DND-41 (cell line): ENCODE measurements at regions not wholly inside any gene's neighbourhood (a gene's known extent, or its start where the extent isn't known, plus 50 kb on each side); places are given as distances from the start of the nearest gene placed in this dataset.

ENCODE experiments used
- ATAC-seq: fragments of 200-7000 bp; cut with Tn5 transposase; 3 replicates; pipeline ENCODE4 v1.9.1; 2021; ENCODE audit warnings: low read depth; ENCODE audit not compliant: insufficient read depth
- DNase-seq: peaks from one replicate; pipeline ENCODE4 v3.0.0-alpha.2; 2020
- H2AFZ ChIP-seq: 2 replicates; pipeline ENCODE4 v1.6.0; 2012; ENCODE audit warnings: low read depth, low read length
- H3K27ac ChIP-seq: 2 replicates; pipeline ENCODE4 v1.5.1; 2012; ENCODE audit warnings: low read length, inconsistent platforms
- H3K27me3 ChIP-seq: fragments of 200-600 bp; sonication (generic); 2 replicates; pipeline ENCODE4 v1.6.0; 2012; ENCODE audit warnings: low read length, mild to moderate bottlenecking, inconsistent platforms; ENCODE audit not compliant: insufficient read depth, poor library complexity
- H3K36me3 ChIP-seq: 2 replicates; pipeline ENCODE4 v1.5.1; 2012; ENCODE audit warnings: low read length, inconsistent platforms; ENCODE audit not compliant: insufficient read depth
- H3K4me1 ChIP-seq: 2 replicates; pipeline ENCODE4 v1.5.1; 2012; ENCODE audit warnings: mild to moderate bottlenecking, low read length; ENCODE audit not compliant: insufficient read depth
- H3K4me2 ChIP-seq: 2 replicates; pipeline ENCODE4 v1.6.0; 2012; ENCODE audit warnings: mild to moderate bottlenecking, moderate library complexity, low read length, inconsistent platforms; ENCODE audit not compliant: insufficient read depth
- H3K4me3 ChIP-seq, 2 experiments: fragments of 200-600 bp in 1 of 2; shearing (Covaris generic) in 1 of 2; 2 replicates each; pipeline ENCODE4 v1.5.1; 2012 to 2016; ENCODE audit warnings: inconsistent platforms in 2 of 2, low read length in 2 of 2, mild to moderate bottlenecking in 2 of 2, low read depth in 1 of 2, moderate library complexity in 1 of 2
- H3K79me2 ChIP-seq: 2 replicates; pipeline ENCODE4 v1.6.0; 2012; ENCODE audit warnings: low read length, inconsistent platforms; ENCODE audit not compliant: insufficient read depth
- H3K9ac ChIP-seq: 2 replicates; pipeline ENCODE4 v1.6.0; 2012; ENCODE audit warnings: low read depth, mild to moderate bottlenecking, inconsistent platforms, low read length, moderate library complexity
- H3K9me3 ChIP-seq: 2 replicates; pipeline ENCODE4 v1.5.1; 2012; ENCODE audit warnings: low read length, moderate library complexity, mild to moderate bottlenecking, inconsistent platforms; ENCODE audit not compliant: insufficient read depth, severe bottlenecking
- H4K20me1 ChIP-seq: 2 replicates; pipeline ENCODE4 v1.6.0; 2012; ENCODE audit warnings: low read length; ENCODE audit not compliant: insufficient read depth
- EZH2 ChIP-seq: IDR thresholded peaks from 3 replicates; pipeline ENCODE4 v1.6.1; 2012; ENCODE audit warnings: borderline replicate concordance, low read depth, mild to moderate bottlenecking, moderate library complexity, low read length, inconsistent platforms; ENCODE audit not compliant: severe bottlenecking
- TF ChIP-seq, protein P1 (sequence below): IDR thresholded peaks from 2 replicates; pipeline ENCODE4 v1.5.1; 2012; ENCODE audit warnings: borderline replicate concordance, low read length, moderate library complexity, mild to moderate bottlenecking; ENCODE audit not compliant: poor library complexity, severe bottlenecking; ENCODE audit errors: extremely low read depth

DNA sequence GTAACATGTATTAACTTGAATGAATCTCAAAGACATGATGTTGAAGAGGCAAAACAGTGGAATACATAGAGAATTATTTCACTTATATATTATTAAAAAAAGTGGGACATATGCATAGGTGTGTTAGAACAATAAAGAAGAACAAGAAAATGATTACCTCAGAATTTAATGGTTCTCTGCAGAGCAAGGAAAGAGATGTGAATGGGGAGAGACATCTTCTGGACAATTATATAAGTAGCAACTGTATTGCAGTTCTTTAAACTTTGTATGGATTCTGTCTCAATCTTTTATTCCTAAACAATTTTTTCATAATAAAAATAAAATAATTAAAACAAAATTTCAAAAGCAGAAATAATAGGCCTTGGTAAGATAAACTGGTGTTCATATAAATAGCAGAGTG is 674.9 kb upstream of the ADGRL4 start:
- ATAC-seq = no peak

DNA sequence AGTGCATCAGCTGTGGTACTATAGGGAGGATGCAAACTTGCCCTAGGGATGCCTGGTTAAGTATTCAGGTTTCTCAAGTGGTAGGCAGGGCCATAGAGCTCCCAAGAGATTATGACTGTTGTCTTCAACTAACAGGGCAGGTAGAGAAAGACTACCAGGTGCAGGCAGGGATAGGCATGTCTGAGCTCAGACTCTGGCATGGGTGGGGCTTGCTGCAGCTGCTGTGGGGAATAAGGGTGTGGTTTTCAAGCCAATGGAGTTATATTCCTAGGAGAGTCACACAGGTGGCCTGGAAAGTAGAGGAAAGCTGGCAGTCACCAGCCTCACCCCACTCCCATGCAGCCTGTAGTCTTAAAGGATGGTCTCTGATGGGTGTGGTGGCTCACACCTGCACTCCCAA is 673.4 kb upstream of the ADGRL4 start:
- DNase-seq = no peak
- Histone ChIP-seq H3K27me3 (no peaks in the 10 kb centered on the region), H3K79me2 (no peaks in the 10 kb centered on the region), H3K4me3 (no peak overlapping the region), H4K20me1 (no peaks in the 10 kb centered on the region), H3K36me3 (no peaks in the 10 kb centered on the region), H3K4me2 (no peak overlapping the region), H2AFZ (no peak overlapping the region), H3K9ac (no peak overlapping the region), H3K9me3 (no peaks in the 10 kb centered on the region), H3K4me1 (no peaks in the 10 kb centered on the region), H3K27ac (no peak overlapping the region)
- ATAC-seq = no peak
- no peak for TF ChIP-seq EZH2
- TF ChIP-seq, protein P1, sequence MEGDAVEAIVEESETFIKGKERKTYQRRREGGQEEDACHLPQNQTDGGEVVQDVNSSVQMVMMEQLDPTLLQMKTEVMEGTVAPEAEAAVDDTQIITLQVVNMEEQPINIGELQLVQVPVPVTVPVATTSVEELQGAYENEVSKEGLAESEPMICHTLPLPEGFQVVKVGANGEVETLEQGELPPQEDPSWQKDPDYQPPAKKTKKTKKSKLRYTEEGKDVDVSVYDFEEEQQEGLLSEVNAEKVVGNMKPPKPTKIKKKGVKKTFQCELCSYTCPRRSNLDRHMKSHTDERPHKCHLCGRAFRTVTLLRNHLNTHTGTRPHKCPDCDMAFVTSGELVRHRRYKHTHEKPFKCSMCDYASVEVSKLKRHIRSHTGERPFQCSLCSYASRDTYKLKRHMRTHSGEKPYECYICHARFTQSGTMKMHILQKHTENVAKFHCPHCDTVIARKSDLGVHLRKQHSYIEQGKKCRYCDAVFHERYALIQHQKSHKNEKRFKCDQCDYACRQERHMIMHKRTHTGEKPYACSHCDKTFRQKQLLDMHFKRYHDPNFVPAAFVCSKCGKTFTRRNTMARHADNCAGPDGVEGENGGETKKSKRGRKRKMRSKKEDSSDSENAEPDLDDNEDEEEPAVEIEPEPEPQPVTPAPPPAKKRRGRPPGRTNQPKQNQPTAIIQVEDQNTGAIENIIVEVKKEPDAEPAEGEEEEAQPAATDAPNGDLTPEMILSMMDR = no peak

More for the DNA sequence above, 674.9 kb upstream of the ADGRL4 start:
- no peak overlapping the region for H2AFZ ChIP-seq
- no peaks in the 10 kb centered on the region for H3K9me3 ChIP-seq
- no peaks in the 10 kb centered on the region for H4K20me1 ChIP-seq
- H3K4me1 ChIP-seq = no peaks in the 10 kb centered on the region
- no peaks in the 10 kb centered on the region for H3K36me3 ChIP-seq
- no peak for TF ChIP-seq EZH2
- TF ChIP-seq, protein P1 = no peak
- no peak overlapping the region for H3K27ac ChIP-seq
- DNase-seq = no peak
- no peak overlapping the region for H3K4me2 ChIP-seq
- no peaks in the 10 kb centered on the region for H3K79me2 ChIP-seq
- no peak overlapping the region for H3K4me3 ChIP-seq
- H3K27me3 ChIP-seq = no peaks in the 10 kb centered on the region
- H3K9ac ChIP-seq = no peak overlapping the region

DNA sequence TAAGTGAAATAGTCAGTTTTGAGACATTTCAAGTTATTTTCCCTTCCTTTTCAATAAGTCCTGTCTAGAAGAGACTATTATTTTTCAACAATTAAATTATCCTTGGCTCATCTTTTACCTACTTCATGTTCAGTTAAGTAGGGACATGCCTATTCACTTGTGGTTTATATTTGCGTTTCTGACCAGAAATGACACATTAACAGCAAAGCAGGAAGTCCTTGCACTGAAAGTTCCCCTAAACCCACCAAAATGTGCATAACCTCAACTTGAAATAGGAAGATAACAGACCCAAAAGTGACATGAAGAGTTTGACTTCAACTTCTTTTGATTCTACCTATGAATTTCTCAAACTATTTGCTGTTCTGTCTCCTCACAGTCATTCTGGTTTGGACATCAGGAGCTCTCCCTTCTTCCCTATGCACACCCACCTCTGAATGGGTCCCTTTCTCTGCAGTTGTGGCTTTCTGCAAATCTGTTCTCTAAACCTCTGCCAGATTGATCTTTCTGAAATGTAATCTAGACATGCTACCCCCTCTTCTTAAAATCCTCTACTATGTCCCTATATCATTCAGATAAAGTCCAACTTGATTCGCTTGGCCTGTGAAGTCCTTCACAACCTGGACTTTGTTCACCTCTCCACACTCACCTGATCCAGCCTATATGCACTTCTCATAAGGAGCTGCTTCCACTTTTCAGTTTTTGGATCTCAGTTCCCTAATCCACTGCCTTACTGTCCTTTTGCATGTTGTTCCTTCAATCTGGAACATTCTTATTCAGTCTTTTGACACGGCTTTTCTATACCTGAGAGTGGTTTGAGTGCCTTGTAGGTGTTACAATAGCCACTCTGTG is 661.5 kb upstream of the ADGRL4 start:
- Histone ChIP-seq H4K20me1 (no peaks in the 10 kb centered on the region), H3K79me2 (no peaks in the 10 kb centered on the region), H3K27me3 (no peaks in the 10 kb centered on the region), H3K27ac (no peak overlapping the region), H3K36me3 (no peaks in the 10 kb centered on the region), H3K9me3 (no peaks in the 10 kb centered on the region), H3K4me2 (no peak overlapping the region), H2AFZ (no peak overlapping the region), H3K9ac (no peak overlapping the region), H3K4me1 (no peaks in the 10 kb centered on the region), H3K4me3 (no peak overlapping the region)
- no peak for DNase-seq
- no peak for TF ChIP-seq EZH2
- TF ChIP-seq, protein P1 = no peak
- ATAC-seq = no peak
